Anterior cingulate cortex (tissue), 58 donors: ENCODE measurements at regions not wholly inside any gene's neighbourhood (a gene's known extent, or its start where the extent isn't known, plus 50 kb on each side); places are given as distances from the start of the nearest gene placed in this dataset.

ENCODE experiments used
- DNase-seq, 58 donors: peaks; one replicate each; lab custom pipeline; 2025; lab: John Stamatoyannopoulos, UW

DNA sequence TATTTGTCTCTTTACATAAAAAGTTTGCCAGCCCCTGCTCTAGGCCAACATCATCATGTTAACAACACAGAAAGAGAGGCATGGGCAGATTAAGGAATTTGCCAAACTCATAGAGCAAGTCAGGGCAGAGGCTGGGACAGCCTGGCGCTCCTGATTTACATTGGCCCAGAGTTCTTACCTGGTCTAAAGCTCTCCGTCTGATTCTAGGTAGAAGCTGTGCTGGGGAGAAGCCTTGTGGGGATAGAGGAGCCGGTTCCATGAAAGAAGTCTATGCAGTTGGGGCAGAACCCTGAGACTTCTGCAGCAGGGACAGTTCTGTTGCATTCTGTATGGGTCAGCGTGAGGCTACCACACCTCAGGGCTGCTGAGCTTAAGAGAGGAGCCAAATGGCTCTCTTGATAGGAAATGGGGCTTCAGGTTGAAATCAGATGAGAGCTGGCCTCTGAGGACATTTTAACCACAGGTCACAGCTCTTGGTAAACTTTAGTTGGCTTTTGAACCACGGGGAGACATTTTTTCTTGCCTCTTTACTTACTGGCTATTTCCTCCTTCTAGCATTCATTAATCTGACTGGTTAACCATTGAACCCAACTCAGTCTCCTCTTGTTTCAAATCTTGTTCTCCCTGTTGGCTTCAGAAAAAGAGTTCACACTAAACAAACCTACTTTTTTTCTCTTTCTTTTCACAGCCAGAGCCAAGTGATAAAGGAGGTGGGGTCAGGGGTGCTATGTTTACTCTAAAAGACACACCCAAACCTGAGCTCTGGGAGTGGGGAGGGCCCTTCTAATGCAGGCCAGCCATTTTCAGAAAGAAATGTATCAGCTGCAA, 250.7 kb downstream of the OPA1 start:
- no peak for DNase-seq

DNA sequence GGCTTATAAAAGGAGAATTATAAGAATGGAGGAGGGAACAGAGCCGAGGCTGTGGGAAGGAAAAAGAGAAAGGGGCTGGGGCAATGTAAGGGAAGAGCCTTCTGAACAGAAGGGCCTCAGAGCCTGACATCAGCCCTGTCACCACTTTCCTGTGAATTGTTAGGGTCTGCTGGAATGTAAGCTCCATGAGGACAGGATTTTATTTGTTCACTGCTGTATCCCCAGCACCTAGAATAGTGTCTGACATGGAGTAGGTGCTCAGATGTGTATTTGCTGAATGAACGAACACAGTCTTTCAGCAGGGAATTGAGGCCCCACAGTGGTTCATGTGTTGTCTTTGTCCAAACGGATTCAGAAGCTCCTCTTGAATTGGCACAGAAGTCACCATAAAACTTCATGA, 251.5 kb downstream of the OPA1 start:
- DNase-seq = no peak

DNA sequence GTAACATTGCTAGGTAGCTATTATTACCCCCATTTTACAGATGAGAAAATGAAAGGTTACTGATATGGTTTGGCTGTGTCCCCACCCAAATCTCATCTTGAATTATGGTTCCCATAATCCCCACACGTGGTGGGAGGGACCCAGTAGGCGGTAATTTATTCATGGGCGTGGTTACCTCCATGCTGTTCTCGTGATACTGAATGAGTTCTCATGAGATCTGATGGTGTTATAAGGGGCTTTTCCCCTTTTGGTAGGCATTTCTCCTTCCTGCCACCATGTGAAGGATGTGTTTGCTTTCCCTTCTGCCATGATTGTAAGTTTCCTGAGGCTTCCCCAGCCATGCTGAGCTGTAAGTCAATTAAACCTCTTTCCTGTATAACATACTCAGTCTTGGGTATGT, 252.1 kb downstream of the OPA1 start:
- no peak for DNase-seq

DNA sequence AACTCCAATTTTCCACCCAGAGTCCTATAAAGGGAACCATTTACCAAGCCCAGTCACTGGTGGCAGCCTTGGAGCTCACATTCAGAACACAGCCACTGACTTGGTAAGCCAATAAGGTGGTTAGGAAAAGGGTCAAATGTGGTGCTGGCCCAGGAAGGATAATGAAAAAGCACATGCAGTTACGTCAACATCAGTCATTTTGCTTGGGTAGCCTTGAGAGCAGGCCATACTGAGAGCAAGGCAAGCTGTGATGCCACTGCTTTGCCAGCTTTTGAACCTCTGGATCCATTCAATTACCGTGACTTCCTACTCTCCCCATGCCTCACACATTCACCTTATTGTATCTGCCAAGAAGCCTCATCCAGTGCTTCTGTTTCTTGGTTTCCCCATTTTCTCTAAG, 253.6 kb downstream of the OPA1 start:
- DNase-seq = no peak

DNA sequence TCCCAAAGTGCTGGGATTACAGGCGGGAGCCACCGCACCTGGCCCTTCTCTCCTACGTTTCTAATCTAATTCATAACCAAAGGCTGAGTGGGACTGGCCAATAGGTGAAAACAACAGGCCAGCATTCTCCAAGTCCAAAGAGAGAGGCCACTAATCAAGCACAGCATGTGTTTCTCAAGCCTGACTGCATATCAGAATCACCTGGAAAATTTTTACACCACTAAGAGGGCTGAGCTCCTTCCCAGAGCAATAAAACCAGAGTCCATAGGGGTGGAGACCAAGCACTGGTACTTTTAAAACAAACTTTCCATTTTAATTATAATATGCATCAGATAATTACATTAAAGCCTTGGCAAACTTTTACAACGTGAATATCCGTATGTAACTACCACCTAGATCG, 254.4 kb downstream of the OPA1 start:
- DNase-seq = no peak

DNA sequence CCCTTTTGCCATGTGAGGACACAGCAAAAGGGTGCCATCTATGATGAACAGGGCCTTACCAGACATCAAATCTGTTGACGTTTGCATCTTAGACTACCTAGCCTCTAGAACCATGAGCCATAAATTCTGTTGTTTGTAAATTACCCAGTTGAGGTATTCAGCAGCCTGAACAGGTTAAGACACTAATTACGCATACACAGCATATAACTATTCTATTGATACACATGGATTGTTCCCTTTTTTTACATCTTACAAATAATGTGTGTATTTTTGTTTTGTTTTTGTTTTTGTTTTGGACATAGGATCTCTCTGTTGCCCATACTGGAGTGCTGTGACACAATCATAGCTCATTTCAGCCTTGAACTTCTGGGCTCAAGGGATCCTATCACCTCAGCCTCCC, 255.5 kb downstream of the OPA1 start:
- no peak for DNase-seq

DNA sequence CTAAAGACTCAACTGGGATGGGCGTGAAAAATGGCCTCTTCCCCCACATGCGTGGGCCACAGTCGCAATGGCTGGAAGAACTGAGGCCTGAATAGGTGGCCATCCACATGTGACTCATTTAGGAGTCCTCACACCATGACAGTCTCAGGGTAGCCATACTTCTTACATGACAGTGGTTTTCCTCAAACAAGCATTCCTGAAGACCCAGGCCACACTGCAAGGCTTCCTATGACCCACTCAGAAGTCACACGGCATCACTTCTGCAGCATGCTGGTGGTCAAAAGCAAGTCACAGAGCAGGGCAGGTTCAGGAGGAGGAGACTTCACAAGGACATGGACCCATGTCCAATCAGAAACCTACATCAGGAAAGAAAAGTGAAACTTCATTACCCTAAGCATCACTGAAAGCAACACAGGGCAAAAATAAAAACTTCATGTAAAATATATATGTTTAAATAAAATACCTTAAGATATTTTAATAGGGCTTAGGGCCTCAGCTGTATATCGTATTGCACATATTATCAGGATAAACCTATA, 257.1 kb downstream of the OPA1 start:
- DNase-seq = no peak

DNA sequence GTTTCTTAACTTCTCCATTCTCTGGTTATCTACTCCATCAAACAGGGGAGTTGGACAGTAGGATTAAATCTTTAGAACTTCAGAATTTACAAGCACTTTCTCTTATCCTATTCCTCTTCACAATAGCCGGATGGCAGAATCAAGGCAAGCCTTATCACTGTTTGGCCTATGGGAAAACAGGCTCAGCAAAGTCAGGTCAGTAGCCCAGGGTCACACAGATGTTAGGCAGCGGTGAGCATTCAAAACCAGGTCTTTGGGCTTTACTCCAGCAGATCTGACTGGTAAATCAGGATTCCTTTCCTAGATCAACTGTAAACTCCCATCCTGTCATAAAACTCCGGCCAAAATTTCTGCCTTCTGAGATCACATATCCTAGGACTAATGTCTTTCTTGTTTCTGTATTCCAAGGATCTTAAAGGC, 258.4 kb downstream of the OPA1 start:
- DNase-seq = no peak

DNA sequence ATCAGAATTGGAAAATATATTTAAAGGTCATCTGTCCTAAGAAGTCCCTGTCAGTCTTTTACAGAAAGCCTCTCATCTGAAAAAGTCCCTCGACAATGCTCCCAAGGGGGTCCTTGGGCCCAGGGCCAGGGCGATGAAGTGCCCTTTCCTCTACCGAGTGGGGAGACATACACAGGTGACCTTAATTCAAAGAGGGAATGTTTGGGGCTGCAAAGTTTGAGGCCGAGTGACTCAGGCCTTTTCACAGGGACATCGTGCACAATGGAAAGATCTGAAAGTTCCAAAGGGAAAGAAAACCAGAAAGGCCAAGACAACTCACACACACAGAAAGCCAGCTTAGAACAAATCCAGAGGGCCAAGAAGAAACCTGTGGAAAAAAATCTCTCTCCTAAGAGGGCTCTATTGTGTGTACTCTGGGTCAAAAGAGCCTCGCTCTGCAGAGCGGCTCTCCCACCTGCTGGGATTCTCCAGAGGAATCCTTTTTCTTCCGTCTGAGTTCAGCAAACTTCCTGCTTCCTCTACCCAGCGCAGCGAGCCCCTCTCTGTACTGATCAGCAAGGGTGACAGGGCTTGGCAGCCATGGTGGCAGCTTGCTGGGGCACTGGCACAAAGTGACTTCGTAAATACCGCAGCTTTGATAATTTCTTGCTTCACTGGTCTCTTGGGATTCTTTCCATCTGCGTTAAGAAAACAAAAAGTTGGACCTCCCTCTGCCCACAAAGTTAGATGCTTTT, 259.1 kb downstream of the OPA1 start:
- DNase-seq = peak in 12 of 58 donors; percentile 1 to 38 (median 10)

DNA sequence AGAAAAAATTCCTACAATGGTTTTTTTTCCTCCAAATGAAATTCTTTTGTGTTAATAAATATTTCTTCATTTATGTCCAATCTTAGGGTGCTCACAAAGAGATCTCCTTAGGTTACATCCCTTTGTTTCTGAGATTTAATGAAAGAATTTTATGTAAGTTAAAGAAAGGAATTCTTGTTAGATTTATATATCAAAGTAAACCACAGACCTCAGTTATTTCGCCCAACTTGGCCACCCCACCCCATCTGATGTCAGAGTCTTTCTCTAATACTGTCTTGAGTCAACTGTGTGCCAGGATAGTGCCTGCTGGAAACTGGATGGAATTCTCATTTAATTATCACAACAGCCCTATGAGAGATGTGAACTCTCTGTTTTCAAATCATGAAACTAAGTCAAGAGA, 259.9 kb downstream of the OPA1 start:
- DNase-seq = no peak

DNA sequence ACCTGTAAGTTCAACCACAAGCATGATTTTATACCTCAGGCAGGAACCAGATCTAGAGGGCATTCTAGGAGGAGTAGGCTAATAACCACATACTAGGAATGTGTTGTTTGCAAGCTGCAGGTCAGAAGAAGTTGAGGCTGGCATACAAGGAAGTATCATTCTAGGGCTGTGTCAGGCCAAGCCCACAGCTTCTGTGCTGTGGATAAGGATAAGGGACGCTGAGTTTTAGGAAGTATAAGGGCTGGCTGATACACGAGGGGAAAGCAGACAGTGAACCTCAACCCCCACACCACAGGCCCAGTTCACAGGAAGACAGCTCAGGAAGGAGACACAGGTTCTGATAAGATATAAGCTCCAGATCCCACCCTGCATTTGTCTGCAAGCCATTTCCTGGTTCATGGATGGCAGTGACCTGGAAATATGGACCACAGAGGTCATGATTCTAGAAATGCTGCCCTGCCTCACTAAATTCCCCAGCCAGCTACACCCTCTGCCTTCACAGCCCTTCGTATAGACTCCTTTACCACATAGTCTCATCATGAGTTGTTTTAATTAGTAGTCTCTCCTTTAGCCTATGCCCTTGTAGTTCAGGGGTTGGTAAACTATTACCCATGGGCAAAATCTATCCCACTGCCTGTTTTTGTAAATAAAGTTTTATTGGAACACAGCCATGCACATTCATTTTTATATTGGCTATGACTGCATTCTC, 260.7 kb downstream of the OPA1 start:
- no peak for DNase-seq

DNA sequence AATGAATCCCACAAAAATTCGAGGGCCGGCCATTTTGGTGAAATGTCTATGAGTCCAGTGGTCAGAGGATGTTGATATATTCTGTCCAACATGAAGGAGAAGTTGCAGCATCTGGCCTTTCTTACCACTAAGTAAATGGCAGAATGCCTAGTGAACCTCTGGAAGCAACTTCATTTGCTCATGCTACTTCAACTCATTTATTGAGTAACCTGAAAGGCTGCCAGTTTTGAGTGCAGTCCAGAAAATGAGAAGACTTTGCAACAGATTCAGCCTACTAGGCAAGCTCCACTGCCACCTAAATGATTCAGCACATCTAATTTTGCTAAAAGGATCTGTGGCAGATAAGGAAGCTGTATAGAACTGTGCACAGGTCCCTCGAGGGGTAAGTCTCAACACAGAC, 265.0 kb downstream of the OPA1 start:
- DNase-seq = no peak

DNA sequence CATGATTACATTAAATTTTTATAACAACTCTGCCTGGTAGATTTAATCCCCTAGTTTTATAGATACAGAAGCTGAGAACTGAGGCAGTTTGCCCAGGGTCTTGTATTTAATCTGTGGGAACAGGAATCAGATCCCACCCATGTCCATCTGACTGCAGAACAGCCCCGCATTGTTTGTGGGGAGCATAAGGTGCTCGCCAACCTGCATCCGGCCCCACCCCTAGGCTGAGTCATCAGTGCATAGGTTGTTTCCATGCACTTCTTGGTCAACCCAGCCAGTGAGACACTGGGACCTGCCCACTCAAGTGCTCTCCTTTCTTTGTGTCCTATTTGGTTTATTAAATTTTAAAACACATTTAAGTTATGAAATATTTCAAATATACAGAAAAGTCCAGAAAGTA, 266.2 kb downstream of the OPA1 start:
- no peak for DNase-seq

DNA sequence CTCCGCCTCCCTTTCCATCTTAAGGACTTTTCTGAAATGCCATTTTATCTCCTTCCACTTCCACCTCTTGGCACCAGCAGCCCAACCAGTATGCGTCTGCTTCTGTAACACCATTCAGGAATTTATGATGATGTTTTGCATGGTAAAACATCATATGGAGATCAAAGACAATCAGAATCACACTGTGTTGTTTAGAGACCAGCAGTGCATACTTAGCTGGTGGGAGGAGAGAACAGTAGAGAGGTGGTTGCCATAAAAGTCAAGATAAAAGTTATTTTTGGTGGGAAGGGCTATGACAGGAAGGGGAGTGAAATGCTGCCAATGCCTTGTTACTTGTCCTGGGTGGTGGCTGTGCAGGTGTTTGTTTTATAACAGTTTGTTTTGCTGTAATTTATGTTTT, 268.0 kb downstream of the OPA1 start:
- no peak for DNase-seq

DNA sequence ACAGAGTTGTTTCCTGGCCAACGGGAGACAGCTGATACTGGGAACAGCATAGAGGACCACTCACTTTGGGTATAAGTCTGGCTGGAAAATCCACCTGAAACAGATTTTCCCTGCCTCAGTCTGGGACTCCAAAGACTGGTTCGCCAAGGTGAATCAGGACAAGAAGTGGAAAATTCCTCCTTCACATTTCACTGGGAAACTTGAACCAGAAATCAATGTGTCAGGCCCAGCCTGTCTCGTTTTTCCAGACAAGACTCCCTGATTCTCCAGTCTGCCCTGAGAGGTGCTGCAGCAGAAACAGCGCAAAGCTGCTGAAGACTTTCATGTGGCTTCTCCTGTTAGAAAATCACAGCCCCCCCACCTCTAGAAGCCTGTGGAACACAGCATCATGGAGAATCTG, 269.8 kb downstream of the OPA1 start:
- DNase-seq = no peak

DNA sequence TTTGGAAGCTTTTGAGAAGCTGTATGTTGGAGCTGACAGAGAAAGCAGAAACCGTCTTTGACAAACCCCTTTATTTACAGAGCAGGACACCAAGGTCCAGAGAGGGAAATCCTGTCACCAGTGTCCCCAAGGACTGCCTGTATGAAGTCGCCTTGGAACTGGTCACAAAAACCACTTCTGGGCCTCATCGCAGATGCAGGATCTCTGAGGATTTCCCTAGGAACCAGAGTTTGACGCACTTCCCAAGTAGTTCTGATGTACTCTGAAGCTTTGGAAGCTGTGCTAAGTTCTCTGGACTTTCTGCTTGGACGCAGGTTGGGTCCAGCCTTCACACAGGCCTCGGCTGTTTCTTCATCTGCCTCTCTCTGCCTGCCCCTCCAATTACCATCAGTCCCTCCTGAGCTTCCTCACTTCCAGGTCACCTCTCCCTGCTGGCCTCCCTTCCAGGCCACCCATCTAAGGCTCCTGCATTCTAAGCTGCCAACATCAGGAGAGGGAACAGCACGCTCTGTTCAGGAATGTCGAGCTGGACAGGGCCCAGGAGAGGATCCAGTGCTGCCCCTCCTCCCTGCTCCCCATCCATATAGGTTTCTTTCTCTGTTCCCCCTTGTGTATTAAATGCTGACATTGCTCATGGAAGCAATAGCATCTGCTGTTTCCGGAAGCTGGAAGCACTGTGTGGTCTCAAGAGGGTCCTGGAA, 270.8 kb downstream of the OPA1 start:
- no peak for DNase-seq

DNA sequence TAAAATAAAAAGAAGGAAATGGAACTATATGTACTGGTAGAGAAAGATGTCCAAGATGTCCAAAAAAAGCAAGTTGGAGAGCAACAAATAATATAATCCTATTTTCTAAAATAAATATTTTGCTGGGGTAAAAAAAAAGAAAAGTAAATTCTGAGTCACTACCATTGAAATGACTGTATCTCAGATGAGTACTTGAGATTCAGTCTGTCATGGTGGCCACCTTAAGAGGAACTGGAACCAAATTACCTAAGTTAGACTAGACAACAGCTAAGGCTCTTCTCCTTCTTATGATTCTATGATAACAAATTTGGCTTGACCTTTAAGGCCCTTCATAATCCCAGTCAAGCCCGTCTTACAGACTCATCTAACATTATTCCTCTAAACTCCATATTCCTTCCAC, 270.6 kb upstream of the HES1 start:
- no peak for DNase-seq

DNA sequence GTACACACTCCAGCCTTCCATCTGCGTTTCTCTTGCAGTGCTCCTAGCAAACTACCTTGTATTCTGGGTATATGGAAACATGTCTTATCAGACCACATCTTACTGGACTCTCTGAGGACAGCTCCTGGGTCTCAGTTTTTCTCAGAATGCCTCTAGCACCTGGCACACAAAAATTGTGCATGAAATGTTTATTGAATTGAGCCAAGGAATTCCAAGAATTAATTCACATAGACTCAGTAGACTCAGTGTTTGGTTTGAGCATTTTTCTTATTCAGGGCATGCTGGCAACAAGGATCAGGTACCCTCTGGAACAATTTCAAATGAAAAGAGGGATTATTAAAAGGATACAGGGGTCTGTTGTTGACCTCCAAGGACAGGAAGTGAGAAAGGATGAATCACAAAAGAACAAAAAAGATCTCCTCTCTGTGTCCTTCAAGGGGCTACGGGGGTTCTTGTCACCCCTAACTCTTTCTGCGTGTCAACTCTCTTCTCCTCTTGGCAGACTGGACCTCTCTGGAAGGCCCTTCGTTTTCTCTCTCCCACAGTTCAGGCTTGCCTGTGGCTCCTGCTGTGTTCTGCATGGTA, 270.0 kb upstream of the HES1 start:
- DNase-seq = no peak

DNA sequence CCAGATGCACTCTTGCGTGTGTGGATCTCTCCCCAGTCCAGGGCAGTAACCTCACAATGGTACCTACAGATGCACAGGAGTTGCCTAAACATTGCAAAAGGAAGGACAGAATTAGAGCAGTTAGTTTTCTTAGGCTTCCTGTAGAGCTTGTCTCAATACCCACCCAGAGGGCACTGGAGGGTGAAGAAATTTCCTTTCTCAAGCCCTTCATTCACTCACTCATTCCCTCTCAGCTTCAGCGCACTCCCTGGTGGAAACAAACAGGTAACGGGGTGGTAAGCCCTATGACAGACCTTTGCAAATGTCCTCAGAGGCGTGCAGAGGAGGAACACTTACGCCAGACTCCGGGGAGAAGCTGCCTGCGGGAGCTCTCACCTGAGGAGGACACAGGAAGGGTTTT, 267.4 kb upstream of the HES1 start:
- no peak for DNase-seq
